Brain microvascular endothelial cell (primary cell): ENCODE measurements at regions not wholly inside any gene's neighbourhood (a gene's known extent, or its start where the extent isn't known, plus 50 kb on each side); places are given as distances from the start of the nearest gene placed in this dataset.

Experiments
- DNase-seq: peaks from one replicate; pipeline ENCODE4 v3.0.0-alpha.2; 2020
- H3K27ac ChIP-seq: fragments of 250-450 bp; sonication (Bioruptor Pico); 2 replicates; pipeline ENCODE4 v1.5.1; 2020; ENCODE audit warnings: mild to moderate bottlenecking, moderate library complexity
- H3K27me3 ChIP-seq: fragments of 250-450 bp; sonication (Bioruptor Pico); replicated peaks from 2 replicates; pipeline ENCODE4 v1.5.1; 2020; ENCODE audit warnings: mild to moderate bottlenecking
- H3K36me3 ChIP-seq: fragments of 250-450 bp; sonication (Bioruptor Pico); replicated peaks from 2 replicates; pipeline ENCODE4 v1.5.1; 2020; ENCODE audit warnings: mild to moderate bottlenecking
- H3K4me3 ChIP-seq: 2 replicates; pipeline ENCODE4 v1.5.1; 2011; ENCODE audit warnings: low read depth, mild to moderate bottlenecking, control low read depth, low read length, moderate library complexity
- CTCF ChIP-seq: IDR thresholded peaks from 2 replicates; pipeline ENCODE4 v1.5.1; 2011; ENCODE audit warnings: low read depth, mild to moderate bottlenecking, moderate library complexity, low read length, control low read depth, inconsistent platforms; ENCODE audit errors: missing control alignments
- in situ Hi-C: cut with HindIII; loops from 2 replicates; pipeline ENCODE4 v1.10.0; 2017; ENCODE audit warnings: low sequenced_read_pairs, low pct_ligation_motif_present

GRCh38 chr3:66629150-66629981 lies 128.5 kb upstream of the LRIG1 start:
- Histone ChIP-seq H3K36me3 (no peaks in the 10 kb centered on the region), H3K27me3 (no peaks in the 10 kb centered on the region), H3K4me3 (no peak overlapping the region), H3K27ac (no peak overlapping the region)
- in situ Hi-C loops: no loop called here
- no peak for TF ChIP-seq CTCF
- DNase-seq: no peak

- TF ChIP-seq CTCF: no peak
- H3K4me3 ChIP-seq: no peak overlapping the region
- no peaks in the 10 kb centered on the region for H3K27me3 ChIP-seq
- no peak for DNase-seq
- no peak overlapping the region for H3K27ac ChIP-seq
- in situ Hi-C loops: no loop called here
- H3K36me3 ChIP-seq: no peaks in the 10 kb centered on the region
Observed at GRCh38 chr3:66629982-66630368, 129.2 kb upstream of the LRIG1 start.

GRCh38 chr3:66633402-66634381 lies 132.9 kb upstream of the LRIG1 start:
- no peak for TF ChIP-seq CTCF
- DNase-seq: no peak
- Histone ChIP-seq H3K36me3 (no peaks in the 10 kb centered on the region), H3K27me3 (no peaks in the 10 kb centered on the region), H3K27ac (no peak overlapping the region), H3K4me3 (no peak overlapping the region)
- in situ Hi-C loops: no loop called here

GRCh38 chr3:66638717-66639116 lies 137.9 kb upstream of the LRIG1 start:
- in situ Hi-C loops: no loop called here
- Histone ChIP-seq H3K36me3 (no peaks in the 10 kb centered on the region), H3K27me3 (no peaks in the 10 kb centered on the region), H3K4me3 (no peak overlapping the region), H3K27ac (no peak overlapping the region)
- no peak for DNase-seq
- peak; percentile 34 for TF ChIP-seq CTCF

- H3K27ac ChIP-seq: no peak overlapping the region
- DNase-seq: no peak
- TF ChIP-seq CTCF: no peak
- in situ Hi-C loops: no loop called here
- no peaks in the 10 kb centered on the region for H3K27me3 ChIP-seq
- H3K4me3 ChIP-seq: no peak overlapping the region
- H3K36me3 ChIP-seq: no peaks in the 10 kb centered on the region
Observed at GRCh38 chr3:66639809-66640356, 139.1 kb upstream of the LRIG1 start.
